Neural crest cell (in vitro differentiated cells): ENCODE measurements at regions not wholly inside any gene's neighbourhood (a gene's known extent, or its start where the extent isn't known, plus 50 kb on each side); places are given as distances from the start of the nearest gene placed in this dataset.

Experiments
- DNase-seq: peaks from one replicate; pipeline ENCODE4 v3.0.0; 2021; ENCODE audit warnings: low read depth, mixed read lengths, low spot score
- H3K27ac Mint-ChIP-seq: one replicate; pipeline ENCODE4 v1.8.0; 2021; ENCODE audit warnings: mild to moderate bottlenecking, mixed read lengths; ENCODE audit not compliant: unreplicated experiment
- H3K27me3 Mint-ChIP-seq: 2 replicates; pipeline ENCODE4 v1.8.0; 2021; ENCODE audit warnings: low read depth, mild to moderate bottlenecking, mixed read lengths
- H3K36me3 Mint-ChIP-seq: 2 replicates; pipeline ENCODE4 v1.8.0; 2021; ENCODE audit warnings: low read depth, mild to moderate bottlenecking, mixed read lengths
- H3K4me1 Mint-ChIP-seq: 2 replicates; pipeline ENCODE4 v1.8.0; 2021; ENCODE audit warnings: mixed read lengths
- H3K4me3 Mint-ChIP-seq: one replicate; pipeline ENCODE4 v1.8.0; 2021; ENCODE audit warnings: mild to moderate bottlenecking, mixed read lengths
- H3K9me3 Mint-ChIP-seq: 2 replicates; pipeline ENCODE4 v1.8.0; 2021; ENCODE audit warnings: mixed read lengths
- TF ChIP-seq, protein P1 (sequence below): fragments of 200-600 bp; sonication (generic); conservative IDR thresholded peaks from 2 replicates; pipeline ENCODE4 v1.5.0; 2021; ENCODE audit warnings: antibody characterized with exemption, mild to moderate bottlenecking

GRCh38 chr12:132409495-132410295 is 80.3 kb upstream of the FBRSL1 start:
- Mint-ChIP-seq H3K4me3 (no peak overlapping the region), H3K9me3 (no peaks in the 10 kb centered on the region), H3K27me3 (peaks cover 11% of the 10 kb centered on the region), H3K4me1 (no peaks in the 10 kb centered on the region), H3K36me3 (no peaks in the 10 kb centered on the region), H3K27ac (no peak overlapping the region)
- DNase-seq, result no peak
- TF ChIP-seq, protein P1, sequence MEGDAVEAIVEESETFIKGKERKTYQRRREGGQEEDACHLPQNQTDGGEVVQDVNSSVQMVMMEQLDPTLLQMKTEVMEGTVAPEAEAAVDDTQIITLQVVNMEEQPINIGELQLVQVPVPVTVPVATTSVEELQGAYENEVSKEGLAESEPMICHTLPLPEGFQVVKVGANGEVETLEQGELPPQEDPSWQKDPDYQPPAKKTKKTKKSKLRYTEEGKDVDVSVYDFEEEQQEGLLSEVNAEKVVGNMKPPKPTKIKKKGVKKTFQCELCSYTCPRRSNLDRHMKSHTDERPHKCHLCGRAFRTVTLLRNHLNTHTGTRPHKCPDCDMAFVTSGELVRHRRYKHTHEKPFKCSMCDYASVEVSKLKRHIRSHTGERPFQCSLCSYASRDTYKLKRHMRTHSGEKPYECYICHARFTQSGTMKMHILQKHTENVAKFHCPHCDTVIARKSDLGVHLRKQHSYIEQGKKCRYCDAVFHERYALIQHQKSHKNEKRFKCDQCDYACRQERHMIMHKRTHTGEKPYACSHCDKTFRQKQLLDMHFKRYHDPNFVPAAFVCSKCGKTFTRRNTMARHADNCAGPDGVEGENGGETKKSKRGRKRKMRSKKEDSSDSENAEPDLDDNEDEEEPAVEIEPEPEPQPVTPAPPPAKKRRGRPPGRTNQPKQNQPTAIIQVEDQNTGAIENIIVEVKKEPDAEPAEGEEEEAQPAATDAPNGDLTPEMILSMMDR, result no peak

- no peak overlapping the region for H3K4me3 Mint-ChIP-seq
- no peaks in the 10 kb centered on the region for H3K4me1 Mint-ChIP-seq
- H3K27me3 Mint-ChIP-seq, result peaks cover 11% of the 10 kb centered on the region
- no peaks in the 10 kb centered on the region for H3K36me3 Mint-ChIP-seq
- no peaks in the 10 kb centered on the region for H3K9me3 Mint-ChIP-seq
- no peak overlapping the region for H3K27ac Mint-ChIP-seq
- DNase-seq, result no peak
- TF ChIP-seq, protein P1, result no peak
These were observed 79.5 kb upstream of the GALNT9 start for GRCh38 chr12:132408626-132409494.

DNA sequence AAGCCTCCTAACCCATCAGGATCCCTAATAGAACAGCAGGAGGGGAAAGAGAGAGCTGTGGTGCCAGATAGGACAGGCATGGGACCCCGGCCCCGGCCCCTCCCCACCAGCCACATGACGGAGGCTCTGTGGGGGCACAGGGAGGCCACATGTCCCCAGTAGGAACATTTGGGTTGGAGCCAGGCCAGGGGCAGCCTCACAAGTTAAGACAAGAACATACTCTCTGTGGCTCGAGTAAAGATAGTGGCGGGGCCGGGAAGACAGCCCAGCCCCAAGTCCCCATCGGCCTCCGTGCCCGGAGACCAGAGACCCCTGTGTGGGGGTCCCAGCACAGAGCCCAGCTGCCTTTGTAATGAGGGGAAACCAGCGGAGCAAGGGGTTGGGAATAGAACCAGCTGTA is 78.6 kb upstream of the GALNT9 start:
- Mint-ChIP-seq H3K4me3 (no peak overlapping the region), H3K27me3 (peaks cover 16% of the 10 kb centered on the region), H3K27ac (no peak overlapping the region), H3K4me1 (no peaks in the 10 kb centered on the region), H3K36me3 (no peaks in the 10 kb centered on the region), H3K9me3 (no peaks in the 10 kb centered on the region)
- no peak for DNase-seq
- TF ChIP-seq, protein P1, result no peak

- H3K27ac Mint-ChIP-seq, result no peak overlapping the region
- TF ChIP-seq, protein P1, result no peak
- H3K4me1 Mint-ChIP-seq, result no peaks in the 10 kb centered on the region
- no peak overlapping the region for H3K4me3 Mint-ChIP-seq
- H3K27me3 Mint-ChIP-seq, result peaks cover 19% of the 10 kb centered on the region
- no peaks in the 10 kb centered on the region for H3K36me3 Mint-ChIP-seq
- H3K9me3 Mint-ChIP-seq, result no peaks in the 10 kb centered on the region
- no peak for DNase-seq
These were observed 78.1 kb upstream of the GALNT9 start for GRCh38 chr12:132407451-132407961.

GRCh38 chr12:132406493-132407450 is 77.4 kb upstream of the GALNT9 start:
- Mint-ChIP-seq H3K4me3 (no peak overlapping the region), H3K27ac (no peak overlapping the region), H3K4me1 (no peaks in the 10 kb centered on the region), H3K9me3 (no peaks in the 10 kb centered on the region), H3K27me3 (peaks cover 19% of the 10 kb centered on the region), H3K36me3 (no peaks in the 10 kb centered on the region)
- DNase-seq, result no peak
- TF ChIP-seq, protein P1, result no peak
